A549 (cell line): ENCODE measurements at regions not wholly inside any gene's neighbourhood (a gene's known extent, or its start where the extent isn't known, plus 50 kb on each side); places are given as distances from the start of the nearest gene placed in this dataset.
A peak's percentile ranks its signal among the peaks of the same experiment; 100 is the strongest.

ENCODE experiments used
- ATAC-seq, 2 experiments: fragments of 200-7000 bp in 1 of 2; fragments of >200 bp in 1 of 2; cut with Nextera tagmentation in 1 of 2; cut with Tn5 transposase in 1 of 2; 3 replicates each; pipeline versions ENCODE4 v1.8.0 to v1.9.1; 2018 to 2020; ENCODE audit warnings: mild to moderate bottlenecking in 1 of 2, moderate library complexity in 1 of 2
- CTCF ChIA-PET: fragments of 300-600 bp; sonication (Branson Sonifier 250); formaldehyde crosslinking; extraction: SDS; loops from one replicate; lab custom pipeline; 2021; ENCODE audit warnings: antibody characterized with exemption, inconsistent platforms; lab: Yijun Ruan, JAX
- POLR2A ChIA-PET: fragments of 350-600 bp; formaldehyde crosslinking; extraction: SDS; loops from one replicate; lab custom pipeline; 2021; ENCODE audit warnings: antibody characterized with exemption, inconsistent platforms; lab: Yijun Ruan, JAX
- DNase-seq, 2 experiments: peaks; one replicate each; pipeline versions ENCODE4 v3.0.0 to v3.0.0-alpha.2; 2011 to 2016; ENCODE audit warnings: low read depth in 1 of 2, low spot score in 1 of 2
- FAIRE-seq: peaks from 2 replicates; lab custom pipeline; 2011; peaks lifted over from hg19 to GRCh38; lab: Jason Lieb, UNC
- H3K27ac ChIP-seq, 2 experiments: fragments of >200 bp; sonication (Bioruptor Twin); formaldehyde crosslinking; 3 replicates each; pipeline ENCODE4 v1.5.1; 2016 to 2017
- H3K4me1 ChIP-seq: fragments of >200 bp; sonication (Bioruptor Twin); formaldehyde crosslinking; 3 replicates; pipeline ENCODE4 v1.6.1; 2016
- H3K4me2 ChIP-seq: fragments of >200 bp; sonication (Bioruptor Twin); formaldehyde crosslinking; 3 replicates; pipeline ENCODE4 v1.6.1; 2016
- H3K4me3 ChIP-seq: fragments of >200 bp; sonication (Bioruptor Twin); formaldehyde crosslinking; 3 replicates; pipeline ENCODE4 v1.5.1; 2016
- H3K9me3 ChIP-seq: fragments of >200 bp; sonication (Bioruptor Twin); formaldehyde crosslinking; 3 replicates; pipeline ENCODE4 v1.6.1; 2016
- ATOH8 ChIP-seq: fragments of 250-450 bp; sonication (Bioruptor Pico); IDR thresholded peaks from 2 replicates; pipeline ENCODE4 v1.5.0; 2020; ENCODE audit warnings: low read depth, mild to moderate bottlenecking, moderate library complexity
- BCL3 ChIP-seq: fragments of >200 bp; sonication (Bioruptor Twin); formaldehyde crosslinking; IDR thresholded peaks from 3 replicates; pipeline ENCODE4 v1.6.1; 2016
- CBX2 ChIP-seq: fragments of 200-600 bp; sonication (generic); IDR thresholded peaks from 2 replicates; pipeline ENCODE4 v1.6.1; 2016; ENCODE audit warnings: low read depth, mild to moderate bottlenecking, borderline replicate concordance
- CBX8 ChIP-seq: fragments of 200-600 bp; sonication (generic); IDR thresholded peaks from 2 replicates; pipeline ENCODE4 v1.6.1; 2016
- CEBPB ChIP-seq, 2 experiments: fragments of >200 bp in 1 of 2; sonication (Bioruptor Twin) in 1 of 2; formaldehyde crosslinking in 1 of 2; IDR thresholded peaks; 2 replicates each; pipeline ENCODE4 v1.6.1; 2012 to 2016
- CHD2 ChIP-seq: fragments of 150-350 bp; IDR thresholded peaks from 2 replicates; pipeline ENCODE4 v1.6.1; 2014; ENCODE audit warnings: low read length; ENCODE audit not compliant: partially characterized antibody
- EHF ChIP-seq: fragments of 250-450 bp; sonication (Bioruptor Pico); IDR thresholded peaks from 2 replicates; pipeline ENCODE4 v1.5.0; 2020; ENCODE audit warnings: mild to moderate bottlenecking
- FOSB ChIP-seq: fragments of 250-450 bp; sonication (Bioruptor Pico); IDR thresholded peaks from 2 replicates; pipeline ENCODE4 v1.5.0; 2020; ENCODE audit warnings: mild to moderate bottlenecking, moderate library complexity
- HES2 ChIP-seq: fragments of >200 bp; sonication (Bioruptor Twin); formaldehyde crosslinking; IDR thresholded peaks from 2 replicates; pipeline ENCODE4 v1.6.1; 2016
- HOXB5 ChIP-seq: fragments of 250-450 bp; sonication (Bioruptor Pico); IDR thresholded peaks from 2 replicates; pipeline ENCODE4 v1.5.0; 2020; ENCODE audit warnings: mild to moderate bottlenecking, moderate library complexity
- JUN ChIP-seq, 2 experiments: fragments of >200 bp; sonication (Bioruptor Twin); formaldehyde crosslinking; IDR thresholded peaks; 2 replicates in 1 of 2; 3 replicates in 1 of 2; pipeline ENCODE4 v1.6.1; 2016 to 2017
- KDM1A ChIP-seq: fragments of 200-600 bp; sonication (generic); IDR thresholded peaks from 2 replicates; pipeline ENCODE4 v1.6.1; 2016; ENCODE audit warnings: low read depth, mild to moderate bottlenecking
- MAFK ChIP-seq: fragments of 450-650 bp; IDR thresholded peaks from 2 replicates; pipeline ENCODE4 v1.6.1; 2014; ENCODE audit not compliant: partially characterized antibody
- PBX3 ChIP-seq: IDR thresholded peaks from 2 replicates; pipeline ENCODE4 v1.6.1; 2012
- RAD21 ChIP-seq, 2 experiments: fragments of >200 bp in 1 of 2; sonication (Bioruptor Twin) in 1 of 2; formaldehyde crosslinking in 1 of 2; IDR thresholded peaks in 1 of 2; conservative IDR thresholded peaks in 1 of 2; 2 replicates in 1 of 2; 3 replicates in 1 of 2; pipeline ENCODE4 v1.6.1; 2012 to 2018; ENCODE audit warnings: inconsistent platforms in 1 of 2
- RCOR1 ChIP-seq: fragments of 150-350 bp; IDR thresholded peaks from 2 replicates; pipeline ENCODE4 v1.6.1; 2014; ENCODE audit warnings: antibody characterized with exemption, low read length, low read depth
- REST ChIP-seq: fragments of 200-600 bp; sonication (generic); IDR thresholded peaks from 2 replicates; pipeline ENCODE4 v1.6.1; 2016; ENCODE audit warnings: antibody characterized with exemption, mild to moderate bottlenecking, moderate library complexity
- RFX5 ChIP-seq: fragments of 450-650 bp; IDR thresholded peaks from 2 replicates; pipeline ENCODE4 v1.7.1; 2014; ENCODE audit warnings: antibody characterized with exemption, mild to moderate bottlenecking, moderate library complexity
- ZC3H11A ChIP-seq: fragments of 450-650 bp; IDR thresholded peaks from 2 replicates; pipeline ENCODE4 v1.6.1; 2014; ENCODE audit warnings: antibody characterized with exemption, mild to moderate bottlenecking
- ZNF302 ChIP-seq: fragments of 250-450 bp; sonication (Bioruptor Pico); IDR thresholded peaks from 2 replicates; pipeline ENCODE4 v1.9.0; 2021; ENCODE audit warnings: inconsistent platforms, mild to moderate bottlenecking, moderate library complexity
- WGBS: methylation state at CpG from one replicate; pipeline ENCODE4 v1.1.6; 2017; ENCODE audit errors: missing lambda C conversion rate; 5-methylcytosine and 5-hydroxymethylcytosine counted together

- peaks cover 4% of the 10 kb centered on the region; the same call in 2 of the 3 replicates for H3K9me3 ChIP-seq
- no peak overlapping the region for H3K4me3 ChIP-seq
- 2% methylated on average over 4 of the region's 4 CpGs for WGBS
- H3K27ac ChIP-seq: no peak overlapping the region
- no peak for FAIRE-seq
- TF ChIP-seq HES2: no peak
- no peak for TF ChIP-seq CBX2
- no peak for TF ChIP-seq REST
- no peak for TF ChIP-seq RFX5
- no peak for TF ChIP-seq RCOR1
- TF ChIP-seq, all 56 proteins: peak for 0
- no peaks in the 10 kb centered on the region for H3K4me1 ChIP-seq
- CTCF ChIA-PET: no interaction called here
- POLR2A ChIA-PET: no interaction called here
- H3K4me2 ChIP-seq: no peak overlapping the region
- ATAC-seq: no peak
- no peak for DNase-seq
These were observed 691.3 kb downstream of the TSN start for GRCh38 chr2:122446761-122447160.

GRCh38 chr2:122447237-122447636 lies 691.8 kb downstream of the TSN start:
- H3K4me1 ChIP-seq: no peaks in the 10 kb centered on the region
- H3K4me3 ChIP-seq: no peak overlapping the region
- H3K4me2 ChIP-seq: no peak overlapping the region
- no peak for DNase-seq
- H3K27ac ChIP-seq: no peak overlapping the region
- CTCF ChIA-PET: no interaction called here
- peaks cover 4% of the 10 kb centered on the region; the same call in 2 of the 3 replicates for H3K9me3 ChIP-seq
- no peak for ATAC-seq
- FAIRE-seq: no peak
- 19% methylated on average over 2 of the region's 2 CpGs for WGBS
- TF ChIP-seq KDM1A (no peak), ZNF302 (CRISPR knock-in tag) (no peak), RAD21 (conservative IDR thresholded peaks at IDR 0.05 in 1 of 2, IDR thresholded peaks at IDR 0.05 in 1 of 2) (no peak), MAFK (no peak), CHD2 (no peak)
- TF ChIP-seq, all 56 proteins: peak for 0
- POLR2A ChIA-PET: no interaction called here

GRCh38 chr2:122451040-122451439 lies 695.6 kb downstream of the TSN start:
- CTCF ChIA-PET: interaction anchor here (0.8 kb wide), 1 partner anchor 14 kb away, joined by 3 read pairs; no protein-coding TSS in a partner anchor
- ATAC-seq: peak in 1 of 2 experiments; percentile 31; a peak in 1 of 6 replicates
- POLR2A ChIA-PET: no interaction called here
- no peak for FAIRE-seq
- H3K4me2 ChIP-seq: no peak overlapping the region
- H3K9me3 ChIP-seq: peaks cover 4% of the 10 kb centered on the region; the same call in 2 of the 3 replicates
- no peak overlapping the region for H3K27ac ChIP-seq
- peak; percentile 20 to 53; a peak in 2 of 5 replicates for TF ChIP-seq RAD21 (conservative IDR thresholded peaks at IDR 0.05 in 1 of 2, IDR thresholded peaks at IDR 0.05 in 1 of 2)
- no peak for TF ChIP-seq HES2
- no peak overlapping the region for H3K4me3 ChIP-seq
- peak in 1 of 2 experiments; percentile 30 for DNase-seq
- no peaks in the 10 kb centered on the region for H3K4me1 ChIP-seq
- 8% methylated on average over 4 of the region's 4 CpGs for WGBS

- ChIA-PET CTCF (no interaction called here), POLR2A (no interaction called here)
- H3K4me2 ChIP-seq: no peak overlapping the region
- H3K9me3 ChIP-seq: peaks cover 4% of the 10 kb centered on the region; the same call in 2 of the 3 replicates
- ATAC-seq (no peak), FAIRE-seq (no peak), DNase-seq (no peak)
- no peak overlapping the region for H3K27ac ChIP-seq
- WGBS: 4% methylated on average over 1 of the region's 1 CpG
- H3K4me3 ChIP-seq: no peak overlapping the region
- H3K4me1 ChIP-seq: no peaks in the 10 kb centered on the region
- TF ChIP-seq FOSB (CRISPR knock-in tag): no peak
- peak; percentile 25 for TF ChIP-seq MAFK
These were observed 696.2 kb downstream of the TSN start for GRCh38 chr2:122451697-122452096.

GRCh38 chr2:122469147-122469546 lies 713.7 kb downstream of the TSN start:
- under 1% methylated on average over 5 of the region's 5 CpGs for WGBS
- no peak overlapping the region for H3K27ac ChIP-seq
- H3K4me3 ChIP-seq: no peak overlapping the region
- no peaks in the 10 kb centered on the region for H3K9me3 ChIP-seq
- H3K4me1 ChIP-seq: no peaks in the 10 kb centered on the region
- DNase-seq (no peak), FAIRE-seq (no peak), ATAC-seq (no peak)
- CTCF ChIA-PET: no interaction called here
- H3K4me2 ChIP-seq: no peak overlapping the region
- POLR2A ChIA-PET: no interaction called here
- no peak for TF ChIP-seq FOSB (CRISPR knock-in tag)
- TF ChIP-seq CBX8: no peak
- TF ChIP-seq HOXB5: no peak
- no peak for TF ChIP-seq BCL3
- TF ChIP-seq JUN (IDR thresholded peaks at IDR 0.05): no peak
- no peak for TF ChIP-seq CEBPB (IDR thresholded peaks at IDR 0.05)
- no peak for TF ChIP-seq EHF
- TF ChIP-seq PBX3: no peak
- TF ChIP-seq ZC3H11A: no peak
- no peak for TF ChIP-seq ATOH8
